NB4 (cell line): ENCODE measurements at regions not wholly inside any gene's neighbourhood (a gene's known extent, or its start where the extent isn't known, plus 50 kb on each side); places are given as distances from the start of the nearest gene placed in this dataset.

Source experiments
- MAX ChIP-seq: IDR thresholded peaks from 2 replicates; pipeline ENCODE4 v1.6.1; 2011; ENCODE audit warnings: low read depth, low read length
- MYC ChIP-seq: IDR thresholded peaks from 2 replicates; pipeline ENCODE4 v1.6.1; 2011; ENCODE audit warnings: low read depth, low read length
- POLR2A ChIP-seq: IDR thresholded peaks from 2 replicates; pipeline ENCODE4 v1.6.1; 2011; ENCODE audit warnings: mild to moderate bottlenecking; ENCODE audit not compliant: insufficient read length; ENCODE audit errors: extremely low read depth
- TF ChIP-seq, protein P1 (sequence below): IDR thresholded peaks from one replicate; pipeline ENCODE4 v1.5.1; 2012; ENCODE audit warnings: low read depth, low read length

GRCh38 chr9:87256973-87257372, 240.7 kb upstream of the DAPK1 start:
- TF ChIP-seq MAX (no peak), POLR2A (no peak), MYC (no peak)
- TF ChIP-seq, protein P1, sequence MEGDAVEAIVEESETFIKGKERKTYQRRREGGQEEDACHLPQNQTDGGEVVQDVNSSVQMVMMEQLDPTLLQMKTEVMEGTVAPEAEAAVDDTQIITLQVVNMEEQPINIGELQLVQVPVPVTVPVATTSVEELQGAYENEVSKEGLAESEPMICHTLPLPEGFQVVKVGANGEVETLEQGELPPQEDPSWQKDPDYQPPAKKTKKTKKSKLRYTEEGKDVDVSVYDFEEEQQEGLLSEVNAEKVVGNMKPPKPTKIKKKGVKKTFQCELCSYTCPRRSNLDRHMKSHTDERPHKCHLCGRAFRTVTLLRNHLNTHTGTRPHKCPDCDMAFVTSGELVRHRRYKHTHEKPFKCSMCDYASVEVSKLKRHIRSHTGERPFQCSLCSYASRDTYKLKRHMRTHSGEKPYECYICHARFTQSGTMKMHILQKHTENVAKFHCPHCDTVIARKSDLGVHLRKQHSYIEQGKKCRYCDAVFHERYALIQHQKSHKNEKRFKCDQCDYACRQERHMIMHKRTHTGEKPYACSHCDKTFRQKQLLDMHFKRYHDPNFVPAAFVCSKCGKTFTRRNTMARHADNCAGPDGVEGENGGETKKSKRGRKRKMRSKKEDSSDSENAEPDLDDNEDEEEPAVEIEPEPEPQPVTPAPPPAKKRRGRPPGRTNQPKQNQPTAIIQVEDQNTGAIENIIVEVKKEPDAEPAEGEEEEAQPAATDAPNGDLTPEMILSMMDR: no peak
